Uterus (tissue), 3 donors: ENCODE measurements at regions not wholly inside any gene's neighbourhood (a gene's known extent, or its start where the extent isn't known, plus 50 kb on each side); places are given as distances from the start of the nearest gene placed in this dataset.

Experiments
- DNase-seq, 2 donors: peaks; one replicate each; pipeline ENCODE4 v3.0.0-alpha.2; 2019 to 2020
- H3K27ac ChIP-seq, 2 donors: fragments of 200-600 bp; sonication (generic); 1 replicate in 1 of 2; 2 replicates in 1 of 2; pipeline ENCODE4 v1.5.1; 2016 to 2018
- H3K27me3 ChIP-seq, 2 donors: fragments of 200-600 bp; sonication (generic); one replicate each; pipeline ENCODE4 v1.5.1; 2018 to 2019; ENCODE audit warnings: control low read depth in 1 of 2
- H3K36me3 ChIP-seq, 2 donors: fragments of 200-600 bp; sonication (generic); one replicate each; pipeline ENCODE4 v1.5.1; 2019; ENCODE audit warnings: control low read depth in 1 of 2
- H3K4me1 ChIP-seq, 2 donors: fragments of 200-600 bp; sonication (generic); one replicate each; pipeline ENCODE4 v1.5.1; 2018 to 2019; ENCODE audit warnings: control low read depth in 1 of 2
- H3K4me3 ChIP-seq, 2 donors: fragments of 200-600 bp; sonication (generic); 1 replicate in 1 of 2; 2 replicates in 1 of 2; pipeline ENCODE4 v1.5.1; 2018 to 2019; ENCODE audit warnings: mild to moderate bottlenecking in 1 of 2
- H3K9me3 ChIP-seq, 2 donors: fragments of 200-600 bp; sonication (generic); one replicate each; pipeline ENCODE4 v1.5.1; 2019; ENCODE audit warnings: control low read depth in 1 of 2
- CTCF ChIP-seq, 4 experiments: fragments of 200-600 bp in 2 of 4; fragments of 450-650 bp in 2 of 4; sonication (generic) in 2 of 4; IDR thresholded peaks; one replicate each; pipeline ENCODE4 v1.5.1; 2016 to 2019; ENCODE audit warnings: antibody characterized with exemption in 4 of 4, mild to moderate bottlenecking in 2 of 4, moderate library complexity in 1 of 4
- POLR2A ChIP-seq, 2 donors: fragments of 450-650 bp; IDR thresholded peaks; one replicate each; pipeline ENCODE4 v1.6.1; 2016; ENCODE audit warnings: antibody characterized with exemption in 2 of 2, mild to moderate bottlenecking in 1 of 2, moderate library complexity in 1 of 2
- intact Hi-C: fragments of 100-400 bp; cut with DNase I; formaldehyde crosslinking; loops from one replicate; pipeline ENCODE4 v1.15.1; 2023; ENCODE audit warnings: low total_unique reads
- donor health status: DM: yes; HTN: yes; CAD: no.

- no peak overlapping the region for H3K27ac ChIP-seq
- H3K4me3 ChIP-seq = no peak overlapping the region
- no peaks in the 10 kb centered on the region for H3K9me3 ChIP-seq
- no peaks in the 10 kb centered on the region for H3K36me3 ChIP-seq
- no peaks in the 10 kb centered on the region for H3K4me1 ChIP-seq
- H3K27me3 ChIP-seq = no peaks in the 10 kb centered on the region
- no peak for DNase-seq
- intact Hi-C loops = no loop called here
- TF ChIP-seq CTCF (IDR thresholded peaks at IDR 0.05) (no peak), POLR2A (IDR thresholded peaks at IDR 0.05) (no peak)
Observed at GRCh38 chr2:206845877-206846276, 80.5 kb downstream of the FASTKD2 start.

DNA sequence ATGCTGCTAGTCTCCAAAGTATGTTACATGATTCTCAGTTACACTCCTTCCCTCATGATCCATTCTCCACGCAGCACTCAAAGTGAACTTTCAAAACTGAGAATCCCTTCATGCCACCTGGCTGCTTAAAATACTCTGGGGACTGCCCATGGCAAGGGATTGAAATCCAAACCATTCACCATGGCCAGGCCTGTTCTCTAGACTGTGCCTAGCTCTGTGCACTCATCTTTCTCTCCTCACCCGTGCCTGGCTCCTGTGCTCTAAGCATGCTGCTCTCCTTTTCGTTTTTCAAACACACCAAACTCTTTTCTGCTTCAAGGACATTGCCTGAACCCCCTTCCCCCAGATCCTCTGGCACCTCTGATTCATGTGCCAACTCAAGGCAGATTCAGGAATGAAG is 80.9 kb downstream of the FASTKD2 start:
- Histone ChIP-seq H3K27ac (no peak overlapping the region), H3K27me3 (no peaks in the 10 kb centered on the region), H3K4me1 (no peaks in the 10 kb centered on the region), H3K36me3 (no peaks in the 10 kb centered on the region), H3K4me3 (no peak overlapping the region), H3K9me3 (no peaks in the 10 kb centered on the region)
- TF ChIP-seq CTCF (IDR thresholded peaks at IDR 0.05) = no peak
- TF ChIP-seq POLR2A (IDR thresholded peaks at IDR 0.05) = no peak
- no peak for DNase-seq
- intact Hi-C loops = no loop called here

- no peak for DNase-seq
- Histone ChIP-seq H3K36me3 (no peaks in the 10 kb centered on the region), H3K27ac (no peak overlapping the region), H3K9me3 (no peaks in the 10 kb centered on the region), H3K27me3 (no peaks in the 10 kb centered on the region), H3K4me1 (no peaks in the 10 kb centered on the region), H3K4me3 (no peak overlapping the region)
- TF ChIP-seq CTCF (IDR thresholded peaks at IDR 0.05) (no peak), POLR2A (IDR thresholded peaks at IDR 0.05) (no peak)
- intact Hi-C loops = no loop called here
Observed at GRCh38 chr2:206846981-206847834, 81.8 kb downstream of the FASTKD2 start.

GRCh38 chr2:206850369-206850768 is 85.0 kb downstream of the FASTKD2 start:
- no peaks in the 10 kb centered on the region for H3K27me3 ChIP-seq
- H3K36me3 ChIP-seq = no peaks in the 10 kb centered on the region
- no peak overlapping the region for H3K4me3 ChIP-seq
- TF ChIP-seq CTCF (IDR thresholded peaks at IDR 0.05) = no peak
- TF ChIP-seq POLR2A (IDR thresholded peaks at IDR 0.05) = no peak
- no peaks in the 10 kb centered on the region for H3K9me3 ChIP-seq
- intact Hi-C loops = no loop called here
- DNase-seq = no peak
- peaks cover 0 to 5% of the 10 kb centered on the region in 2 donors for H3K4me1 ChIP-seq
- H3K27ac ChIP-seq = no peak overlapping the region

DNA sequence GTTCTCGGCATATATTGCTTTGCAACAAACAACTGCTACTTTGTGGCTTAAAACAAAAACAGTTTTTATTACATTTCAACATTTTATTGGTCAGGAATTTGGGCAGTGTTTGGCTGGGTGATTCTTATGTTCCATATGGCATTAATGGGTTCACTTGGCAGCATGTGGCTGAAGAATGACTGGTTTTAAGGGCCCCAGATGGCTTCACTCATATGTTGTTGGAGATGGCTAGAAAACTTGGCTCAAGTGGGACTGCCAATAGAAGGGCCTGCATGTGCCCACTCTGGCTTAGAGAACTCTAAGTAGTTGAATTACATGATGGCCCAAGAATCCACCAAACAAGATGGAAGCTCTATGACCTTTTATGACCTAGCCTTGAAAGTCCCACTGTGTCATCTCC is 86.1 kb downstream of the FASTKD2 start:
- Histone ChIP-seq H3K4me3 (no peak overlapping the region), H3K27me3 (no peaks in the 10 kb centered on the region), H3K36me3 (no peaks in the 10 kb centered on the region), H3K27ac (no peak overlapping the region), H3K9me3 (no peaks in the 10 kb centered on the region), H3K4me1 (peaks cover 0 to 9% of the 10 kb centered on the region in 2 donors)
- TF ChIP-seq POLR2A (IDR thresholded peaks at IDR 0.05) = no peak
- TF ChIP-seq CTCF (IDR thresholded peaks at IDR 0.05) = no peak
- intact Hi-C loops = no loop called here
- DNase-seq = no peak
